Kidney (tissue), 13 donors: ENCODE measurements at regions not wholly inside any gene's neighbourhood (a gene's known extent, or its start where the extent isn't known, plus 50 kb on each side); places are given as distances from the start of the nearest gene placed in this dataset.

Experiments
- DNase-seq, 5 donors: peaks; one replicate each; pipeline ENCODE4 v3.0.0-alpha.2; 2013 to 2020
- FAIRE-seq: peaks from 2 replicates; lab custom pipeline; 2012; peaks lifted over from hg19 to GRCh38; lab: Jason Lieb, UNC
- H3K27ac ChIP-seq, 2 donors: one replicate each; pipeline ENCODE4 v1.7.0; 2013; ENCODE audit warnings: low read depth in 2 of 2, low read length in 2 of 2, inconsistent platforms in 1 of 2
- H3K27me3 ChIP-seq: one replicate; pipeline ENCODE4 v1.7.1; 2013; ENCODE audit warnings: low read length, inconsistent platforms; ENCODE audit not compliant: control insufficient read depth, insufficient read depth
- H3K36me3 ChIP-seq, 3 donors: one replicate each; pipeline versions ENCODE4 v1.7.0 to v1.7.1; 2013; ENCODE audit warnings: low read length in 3 of 3, control low read depth in 1 of 3, inconsistent platforms in 1 of 3; ENCODE audit not compliant: insufficient read depth in 3 of 3, control insufficient read depth in 2 of 3
- H3K4me1 ChIP-seq, 3 donors: one replicate each; pipeline versions ENCODE4 v1.7.0 to v1.7.1; 2013; ENCODE audit warnings: low read length in 3 of 3, inconsistent platforms in 1 of 3, low read depth in 1 of 3; ENCODE audit not compliant: control insufficient read depth in 2 of 3, insufficient read depth in 2 of 3
- H3K4me3 ChIP-seq, 3 donors: one replicate each; pipeline versions ENCODE4 v1.7.0 to v1.8.1; 2013; ENCODE audit warnings: low read length in 3 of 3, control low read depth in 1 of 3, inconsistent platforms in 1 of 3
- H3K9ac ChIP-seq, 3 donors: one replicate each; pipeline versions ENCODE4 v1.7.0 to v1.7.1; 2013; ENCODE audit warnings: low read length in 3 of 3, control low read depth in 1 of 3, inconsistent platforms in 1 of 3
- H3K9me3 ChIP-seq, 3 donors: one replicate each; pipeline versions ENCODE4 v1.7.0 to v1.7.1; 2013; ENCODE audit warnings: low read length in 3 of 3, control low read depth in 1 of 3, inconsistent platforms in 1 of 3; ENCODE audit not compliant: control insufficient read depth in 2 of 3, insufficient read depth in 1 of 3
- CTCF ChIP-seq: IDR thresholded peaks from 3 replicates; pipeline ENCODE4 v1.5.1; 2012; ENCODE audit warnings: mild to moderate bottlenecking, moderate library complexity, borderline replicate concordance; ENCODE audit not compliant: insufficient read depth; ENCODE audit errors: extremely low read depth
- intact Hi-C: fragments of 100-400 bp; cut with DNase I; formaldehyde crosslinking; loops from one replicate; pipeline ENCODE4 v1.11.1; 2022
- donor health status: control.
- donor health status: control.
- donor health status: control.
- donor health status: control.
- donor health status: control.
- donor health status: DM: yes; HTN: yes; CAD: no.
- donor health status: Normal renal cell carcinoma (clear cell type).

- H3K36me3 ChIP-seq: no peaks in the 10 kb centered on the region
- H3K4me1 ChIP-seq: no peaks in the 10 kb centered on the region
- H3K9me3 ChIP-seq: no peaks in the 10 kb centered on the region
- H3K27ac ChIP-seq: no peak overlapping the region
- TF ChIP-seq CTCF: no peak
- H3K9ac ChIP-seq: no peak overlapping the region
- H3K27me3 ChIP-seq: no peaks in the 10 kb centered on the region
- FAIRE-seq: no peak
- intact Hi-C loops: no loop called here
- no peak overlapping the region for H3K4me3 ChIP-seq
- DNase-seq: no peak
Measured at GRCh38 chr5:99070362-99070761, 141.6 kb upstream of the CHD1 start.

- Histone ChIP-seq H3K9me3 (no peaks in the 10 kb centered on the region), H3K27ac (no peak overlapping the region), H3K4me1 (no peaks in the 10 kb centered on the region), H3K4me3 (no peak overlapping the region), H3K27me3 (no peaks in the 10 kb centered on the region), H3K9ac (no peak overlapping the region), H3K36me3 (no peaks in the 10 kb centered on the region)
- DNase-seq (no peak), FAIRE-seq (no peak)
- intact Hi-C loops: no loop called here
- no peak for TF ChIP-seq CTCF
Measured at GRCh38 chr5:99068944-99069650, 140.3 kb upstream of the CHD1 start.

GRCh38 chr5:99063737-99064136 lies 134.9 kb upstream of the CHD1 start:
- DNase-seq (no peak), FAIRE-seq (no peak)
- no peak overlapping the region for H3K27ac ChIP-seq
- H3K9me3 ChIP-seq: no peaks in the 10 kb centered on the region
- no peaks in the 10 kb centered on the region for H3K27me3 ChIP-seq
- no peak overlapping the region for H3K4me3 ChIP-seq
- no peak for TF ChIP-seq CTCF
- H3K36me3 ChIP-seq: no peaks in the 10 kb centered on the region
- H3K9ac ChIP-seq: no peak overlapping the region
- intact Hi-C loops: no loop called here
- H3K4me1 ChIP-seq: no peaks in the 10 kb centered on the region

- DNase-seq: peak in 1 of 5 donors; percentile 6
- intact Hi-C loops: no loop called here
Measured at GRCh38 chr5:99061711-99062110, 132.9 kb upstream of the CHD1 start.

More at GRCh38 chr5:99061711-99062110, 132.9 kb upstream of the CHD1 start:
- FAIRE-seq: no peak
- Histone ChIP-seq H3K27me3 (no peaks in the 10 kb centered on the region), H3K27ac (no peak overlapping the region), H3K4me3 (no peak overlapping the region), H3K4me1 (no peaks in the 10 kb centered on the region), H3K36me3 (no peaks in the 10 kb centered on the region), H3K9ac (no peak overlapping the region), H3K9me3 (no peaks in the 10 kb centered on the region)
- no peak for TF ChIP-seq CTCF
